Mucosa of rectum (tissue), 2 donors: ENCODE measurements at regions not wholly inside any gene's neighbourhood (a gene's known extent, or its start where the extent isn't known, plus 50 kb on each side); places are given as distances from the start of the nearest gene placed in this dataset.

Source experiments
- H3K27ac ChIP-seq, 2 donors: one replicate each; pipeline ENCODE4 v1.7.0; 2013; ENCODE audit warnings: inconsistent platforms in 2 of 2, low read depth in 2 of 2, low read length in 2 of 2
- H3K27me3 ChIP-seq, 2 donors: one replicate each; pipeline ENCODE4 v1.7.0; 2013; ENCODE audit warnings: low read length in 2 of 2; ENCODE audit not compliant: control insufficient read depth in 2 of 2, insufficient read depth in 2 of 2
- H3K36me3 ChIP-seq, 2 donors: one replicate each; pipeline ENCODE4 v1.7.0; 2013; ENCODE audit warnings: low read length in 2 of 2; ENCODE audit not compliant: control insufficient read depth in 2 of 2, insufficient read depth in 2 of 2
- H3K4me1 ChIP-seq, 2 donors: one replicate each; pipeline ENCODE4 v1.7.0; 2013; ENCODE audit warnings: low read length in 2 of 2, mild to moderate bottlenecking in 1 of 2; ENCODE audit not compliant: control insufficient read depth in 2 of 2, insufficient read depth in 2 of 2
- H3K4me3 ChIP-seq, 2 donors: one replicate each; pipeline ENCODE4 v1.7.0; 2013; ENCODE audit warnings: low read length in 2 of 2
- H3K9ac ChIP-seq, 2 donors: one replicate each; pipeline ENCODE4 v1.7.0; 2013; ENCODE audit warnings: low read length in 2 of 2, low read depth in 1 of 2, mild to moderate bottlenecking in 1 of 2
- H3K9me3 ChIP-seq, 2 donors: one replicate each; pipeline ENCODE4 v1.7.0; 2013; ENCODE audit warnings: low read length in 2 of 2; ENCODE audit not compliant: control insufficient read depth in 2 of 2
- donor health status: healthy.
- donor health status: Normal muscosa, but diverticular disease.

- no peaks in the 10 kb centered on the region for H3K4me1 ChIP-seq
- H3K9me3 ChIP-seq: no peaks in the 10 kb centered on the region
- H3K27ac ChIP-seq: no peak overlapping the region
- H3K4me3 ChIP-seq: no peak overlapping the region
- H3K36me3 ChIP-seq: no peaks in the 10 kb centered on the region
- H3K9ac ChIP-seq: no peak overlapping the region
- H3K27me3 ChIP-seq: no peaks in the 10 kb centered on the region
Observed at GRCh38 chr2:19767899-19768298, 133.9 kb downstream of the TTC32 start.

- Histone ChIP-seq H3K4me3 (no peak overlapping the region), H3K36me3 (no peaks in the 10 kb centered on the region), H3K9me3 (no peaks in the 10 kb centered on the region), H3K9ac (no peak overlapping the region), H3K4me1 (no peaks in the 10 kb centered on the region), H3K27me3 (no peaks in the 10 kb centered on the region), H3K27ac (no peak overlapping the region)
Observed at GRCh38 chr2:19764998-19765397, 136.8 kb downstream of the TTC32 start.

- no peaks in the 10 kb centered on the region for H3K4me1 ChIP-seq
- no peaks in the 10 kb centered on the region for H3K36me3 ChIP-seq
- H3K9me3 ChIP-seq: no peaks in the 10 kb centered on the region
- no peak overlapping the region for H3K27ac ChIP-seq
- H3K9ac ChIP-seq: no peak overlapping the region
- no peaks in the 10 kb centered on the region for H3K27me3 ChIP-seq
- no peak overlapping the region for H3K4me3 ChIP-seq
Observed at GRCh38 chr2:19763731-19764130, 138.1 kb downstream of the TTC32 start.

GRCh38 chr2:19762959-19763605 is 138.7 kb downstream of the TTC32 start:
- no peak overlapping the region for H3K4me3 ChIP-seq
- no peak overlapping the region for H3K27ac ChIP-seq
- H3K27me3 ChIP-seq: no peaks in the 10 kb centered on the region
- H3K9ac ChIP-seq: no peak overlapping the region
- no peaks in the 10 kb centered on the region for H3K9me3 ChIP-seq
- no peaks in the 10 kb centered on the region for H3K36me3 ChIP-seq
- H3K4me1 ChIP-seq: no peaks in the 10 kb centered on the region

GRCh38 chr2:19762142-19762541 is 139.6 kb downstream of the TTC32 start:
- Histone ChIP-seq H3K27ac (no peak overlapping the region), H3K27me3 (no peaks in the 10 kb centered on the region), H3K36me3 (no peaks in the 10 kb centered on the region), H3K9me3 (no peaks in the 10 kb centered on the region), H3K9ac (no peak overlapping the region), H3K4me3 (no peak overlapping the region), H3K4me1 (no peaks in the 10 kb centered on the region)

GRCh38 chr2:19759880-19760279 is 141.9 kb downstream of the TTC32 start:
- no peak overlapping the region for H3K27ac ChIP-seq
- H3K9me3 ChIP-seq: no peaks in the 10 kb centered on the region
- H3K9ac ChIP-seq: no peak overlapping the region
- no peaks in the 10 kb centered on the region for H3K27me3 ChIP-seq
- no peaks in the 10 kb centered on the region for H3K36me3 ChIP-seq
- H3K4me3 ChIP-seq: no peak overlapping the region
- no peaks in the 10 kb centered on the region for H3K4me1 ChIP-seq

- no peak overlapping the region for H3K4me3 ChIP-seq
- no peaks in the 10 kb centered on the region for H3K27me3 ChIP-seq
- H3K9ac ChIP-seq: no peak overlapping the region
- H3K27ac ChIP-seq: no peak overlapping the region
- H3K9me3 ChIP-seq: no peaks in the 10 kb centered on the region
- no peaks in the 10 kb centered on the region for H3K36me3 ChIP-seq
- no peaks in the 10 kb centered on the region for H3K4me1 ChIP-seq
Observed at GRCh38 chr2:19758658-19759057, 143.1 kb downstream of the TTC32 start.

GRCh38 chr2:19757586-19757985 is 144.2 kb downstream of the TTC32 start:
- Histone ChIP-seq H3K4me1 (no peaks in the 10 kb centered on the region), H3K9me3 (no peaks in the 10 kb centered on the region), H3K9ac (no peak overlapping the region), H3K36me3 (no peaks in the 10 kb centered on the region), H3K4me3 (no peak overlapping the region), H3K27me3 (no peaks in the 10 kb centered on the region), H3K27ac (no peak overlapping the region)

- Histone ChIP-seq H3K4me3 (no peak overlapping the region), H3K27ac (no peak overlapping the region), H3K27me3 (no peaks in the 10 kb centered on the region), H3K4me1 (no peaks in the 10 kb centered on the region), H3K9ac (no peak overlapping the region), H3K9me3 (no peaks in the 10 kb centered on the region), H3K36me3 (no peaks in the 10 kb centered on the region)
Observed at GRCh38 chr2:19754907-19755306, 146.9 kb downstream of the TTC32 start.

GRCh38 chr2:19753818-19754217 is 148.0 kb downstream of the TTC32 start:
- Histone ChIP-seq H3K36me3 (no peaks in the 10 kb centered on the region), H3K4me1 (no peaks in the 10 kb centered on the region), H3K4me3 (no peak overlapping the region), H3K27ac (no peak overlapping the region), H3K9me3 (no peaks in the 10 kb centered on the region), H3K9ac (no peak overlapping the region), H3K27me3 (no peaks in the 10 kb centered on the region)

GRCh38 chr2:19753314-19753713 is 148.5 kb downstream of the TTC32 start:
- no peak overlapping the region for H3K9ac ChIP-seq
- no peak overlapping the region for H3K27ac ChIP-seq
- no peaks in the 10 kb centered on the region for H3K36me3 ChIP-seq

More at GRCh38 chr2:19753314-19753713, 148.5 kb downstream of the TTC32 start:
- Histone ChIP-seq H3K27me3 (no peaks in the 10 kb centered on the region), H3K4me3 (no peak overlapping the region), H3K4me1 (no peaks in the 10 kb centered on the region), H3K9me3 (no peaks in the 10 kb centered on the region)
